Spleen (tissue), 7 donors: ENCODE measurements at regions not wholly inside any gene's neighbourhood (a gene's known extent, or its start where the extent isn't known, plus 50 kb on each side); places are given as distances from the start of the nearest gene placed in this dataset.
"Not testable (repeated sequence)": the region's sequence is repeated elsewhere in the genome, so short reads cannot be mapped to it uniquely, and the experiment has no call there.

Source experiments
- CTCF ChIP-seq, 11 experiments: fragments of 200-600 bp in 7 of 11; fragments of 450-650 bp in 4 of 11; sonication (generic) in 4 of 11; IDR thresholded peaks in 8 of 11; conservative IDR thresholded peaks in 3 of 11; 1 replicate in 7 of 11; 2 replicates in 4 of 11; pipeline versions ENCODE4 v1.4.0 to v1.8.0; 2016 to 2021; ENCODE audit warnings: antibody characterized with exemption in 11 of 11, inconsistent platforms in 4 of 11, mild to moderate bottlenecking in 1 of 11
- POLR2A ChIP-seq, 3 donors: fragments of 450-650 bp; IDR thresholded peaks; one replicate each; pipeline ENCODE4 v1.5.1; 2017; ENCODE audit warnings: antibody characterized with exemption in 3 of 3, mild to moderate bottlenecking in 1 of 3
- POLR2AphosphoS5 ChIP-seq, 3 donors: sonication (generic); formaldehyde crosslinking; IDR thresholded peaks; one replicate each; pipeline ENCODE4 v1.5.1; 2017; ENCODE audit warnings: antibody characterized with exemption in 3 of 3
- donor health status: DM: no; HTN: no; CAD: no; lungs with moderate emphysema.
- donor health status: DM: no; HTN: no; CAD: no.
- donor health status: DM: no; HTN: no; CAD: no.

- TF ChIP-seq CTCF (IDR thresholded peaks at IDR 0.05 in 8 of 11, conservative IDR thresholded peaks at IDR 0.05 in 3 of 11); POLR2A (IDR thresholded peaks at IDR 0.05); POLR2AphosphoS5 (IDR thresholded peaks at IDR 0.05): not testable (repeated sequence)
Observed at GRCh38 chrX:99939206-99939882, 470.7 kb downstream of the PCDH19 start.
